ENCODE measurements at regions not wholly inside any gene's neighbourhood (a gene's known extent, or its start where the extent isn't known, plus 50 kb on each side); places are given as distances from the start of the nearest gene placed in this dataset.
"Not testable (repeated sequence)": the region's sequence is repeated elsewhere in the genome, so short reads cannot be mapped to it uniquely, and the experiment has no call there.

DNA sequence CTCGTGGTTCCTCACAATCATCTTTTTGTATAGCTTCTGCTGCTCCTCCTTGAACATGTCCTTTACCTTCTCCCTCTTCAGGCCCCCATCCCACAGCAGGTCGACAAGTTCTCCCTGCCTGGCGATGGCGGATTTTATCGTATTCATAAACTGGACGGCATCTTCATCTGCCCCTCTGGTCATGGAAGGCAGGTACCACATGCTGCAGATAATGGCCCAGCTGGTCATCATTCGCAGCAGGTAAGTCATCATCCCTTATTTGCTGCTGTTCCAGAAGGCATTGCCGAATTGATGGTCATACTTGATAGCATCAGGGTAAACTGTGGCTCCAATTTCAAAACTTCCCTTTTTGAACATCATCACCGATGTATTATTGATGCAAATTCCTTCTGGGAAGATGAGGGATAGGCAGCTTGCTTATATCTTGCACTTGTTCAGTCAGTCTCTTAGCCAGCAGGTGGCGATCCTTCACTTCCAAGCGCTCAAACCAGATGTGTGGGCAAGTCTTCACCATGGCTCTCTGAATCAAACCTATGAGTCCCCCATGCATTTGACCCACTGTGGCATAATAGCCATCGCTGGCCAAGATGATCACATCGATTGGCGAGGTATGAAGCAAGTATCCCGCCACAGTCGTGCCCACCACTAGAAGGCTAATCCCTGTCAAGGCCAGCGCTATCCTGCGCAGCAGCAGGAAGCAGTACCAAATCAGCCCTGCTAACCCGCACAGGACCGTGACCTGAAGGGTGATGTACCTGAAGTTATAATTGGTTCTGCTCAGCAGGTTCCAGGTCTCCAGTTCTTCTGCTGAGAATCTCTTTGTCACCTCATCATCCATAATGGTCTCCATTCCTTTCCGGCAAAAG is 381.5 kb upstream of the STXBP6 start:
- no peak for DNase-seq

- DNase-seq = no peak
Observed at GRCh38 chr14:25430808-25431207, 380.9 kb upstream of the STXBP6 start.

- no peak for DNase-seq
Observed at GRCh38 chr14:25412998-25413397, 363.1 kb upstream of the STXBP6 start.

DNA sequence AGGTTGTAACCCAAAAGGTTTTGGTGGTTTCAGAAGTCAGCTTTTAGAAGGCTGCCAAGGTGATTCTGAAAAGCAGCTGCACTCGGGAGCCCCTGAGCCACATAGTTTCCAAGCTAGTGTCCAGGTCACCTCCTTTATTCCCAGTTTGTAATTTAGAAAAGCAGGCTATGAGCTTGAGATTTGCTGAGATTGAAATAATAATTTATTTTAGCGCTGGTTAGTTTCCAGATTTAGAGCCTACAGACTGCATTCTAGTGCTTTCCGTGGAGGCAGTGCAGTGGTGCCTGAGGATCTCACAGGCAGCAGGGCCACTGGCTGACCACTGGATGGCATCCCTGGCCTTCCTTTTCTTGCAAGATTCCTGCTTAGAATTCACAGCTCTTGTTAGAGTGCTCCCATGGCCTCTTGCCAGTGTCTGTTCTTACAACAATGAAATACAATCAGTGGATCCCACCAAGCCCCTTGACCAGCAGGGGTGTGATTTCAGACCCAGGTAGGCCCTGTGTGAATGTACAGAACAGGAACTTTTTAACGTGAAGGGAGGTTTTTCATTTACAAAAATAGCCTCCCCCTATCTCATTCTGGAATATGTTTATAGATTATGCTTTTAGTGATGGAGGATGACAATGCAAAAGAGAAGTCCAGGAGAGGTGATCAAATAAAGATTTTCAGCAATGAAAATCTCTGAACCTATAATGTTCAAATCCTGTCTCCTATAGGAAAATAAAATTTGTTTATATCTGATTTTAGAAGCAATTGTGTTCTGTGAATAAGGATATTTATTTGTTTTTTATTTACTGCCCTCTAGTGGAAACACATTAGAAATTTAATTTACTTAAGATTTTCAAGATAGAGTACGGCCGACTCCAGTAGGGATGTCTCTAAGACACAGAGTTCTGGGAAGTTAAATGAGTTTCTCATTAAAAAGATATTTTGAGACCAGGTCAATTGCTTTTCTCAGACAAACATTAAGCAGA is 362.1 kb upstream of the STXBP6 start:
- DNase-seq = no peak

- DNase-seq = no peak
Observed at GRCh38 chr14:25406818-25407217, 356.9 kb upstream of the STXBP6 start.

DNA sequence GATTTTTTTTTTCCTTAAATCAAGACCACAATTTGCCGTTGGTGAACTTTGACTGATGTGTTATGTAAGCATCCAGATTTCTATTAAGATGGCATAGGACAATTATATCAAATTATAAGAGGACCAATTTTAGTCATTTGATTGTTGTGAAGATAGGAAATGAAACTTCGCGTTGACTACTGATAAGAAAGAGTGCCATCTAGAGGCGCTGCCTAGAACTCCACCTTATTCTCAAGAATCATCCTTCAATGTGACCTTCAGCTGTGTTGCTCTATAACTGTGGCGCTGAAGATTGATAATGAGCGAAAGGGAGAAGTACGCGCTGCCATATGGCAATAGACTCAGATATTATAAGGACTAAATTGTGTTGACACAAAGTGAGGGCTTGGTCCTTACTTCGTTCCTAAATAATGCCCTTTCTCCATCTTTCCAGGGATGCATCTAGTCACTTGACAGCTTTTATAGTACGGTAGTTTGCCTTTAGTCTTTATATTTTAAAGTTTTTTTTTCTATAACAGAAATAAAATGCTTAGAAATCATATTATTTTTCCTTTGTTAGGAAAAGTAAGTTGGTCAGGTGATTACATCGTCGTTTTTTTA is 350.8 kb upstream of the STXBP6 start:
- DNase-seq = no peak

GRCh38 chr14:25396128-25396527 is 346.2 kb upstream of the STXBP6 start:
- DNase-seq = no peak

DNA sequence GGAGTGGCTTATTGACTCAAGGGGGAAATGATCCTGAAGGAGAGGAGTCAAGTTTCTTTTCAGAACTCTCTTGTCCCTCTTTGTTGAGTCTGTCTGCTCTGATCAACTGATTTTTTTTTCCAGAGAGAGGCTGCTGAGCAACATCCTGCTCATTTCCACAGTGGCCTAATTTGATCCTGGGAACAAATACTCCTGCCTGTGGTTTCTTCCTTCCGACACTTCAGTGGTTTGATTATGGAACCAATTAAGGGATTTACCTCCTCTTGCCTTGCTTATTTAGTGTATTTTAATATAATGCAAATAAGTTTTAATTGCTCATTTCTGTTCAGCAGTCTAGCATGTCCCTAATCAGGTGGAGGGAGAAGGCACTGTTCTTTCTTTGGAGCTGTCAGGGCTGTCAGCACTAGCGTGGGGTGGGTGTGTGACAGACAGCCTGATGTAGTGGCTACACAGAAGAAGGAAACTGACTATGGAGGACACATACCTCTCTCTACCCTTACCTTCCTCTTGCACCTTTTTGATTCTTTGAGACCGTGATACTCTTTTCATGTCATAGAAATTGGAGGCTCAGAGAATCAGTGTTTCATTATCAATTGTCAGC is 344.9 kb upstream of the STXBP6 start:
- DNase-seq = no peak

DNA sequence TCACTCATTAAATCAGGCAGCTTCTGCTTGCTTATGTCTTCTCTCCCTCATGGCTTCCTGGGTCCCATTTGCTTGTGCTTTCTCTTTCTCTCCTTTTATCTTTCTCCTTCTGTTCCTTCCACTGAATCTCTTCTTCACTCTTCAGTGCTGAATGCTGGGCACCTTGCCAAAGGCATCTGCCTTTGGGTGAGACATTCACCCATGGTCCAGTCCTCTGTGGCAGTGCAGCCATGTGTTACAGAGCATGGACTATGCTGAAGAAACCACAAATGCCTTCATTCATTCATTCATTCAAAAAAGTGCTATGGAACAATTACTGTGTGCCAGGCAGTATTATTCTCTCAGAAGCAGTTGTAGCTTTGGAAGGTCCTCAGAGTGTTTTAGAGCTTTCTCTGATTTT is 344.4 kb upstream of the STXBP6 start:
- no peak for DNase-seq

DNA sequence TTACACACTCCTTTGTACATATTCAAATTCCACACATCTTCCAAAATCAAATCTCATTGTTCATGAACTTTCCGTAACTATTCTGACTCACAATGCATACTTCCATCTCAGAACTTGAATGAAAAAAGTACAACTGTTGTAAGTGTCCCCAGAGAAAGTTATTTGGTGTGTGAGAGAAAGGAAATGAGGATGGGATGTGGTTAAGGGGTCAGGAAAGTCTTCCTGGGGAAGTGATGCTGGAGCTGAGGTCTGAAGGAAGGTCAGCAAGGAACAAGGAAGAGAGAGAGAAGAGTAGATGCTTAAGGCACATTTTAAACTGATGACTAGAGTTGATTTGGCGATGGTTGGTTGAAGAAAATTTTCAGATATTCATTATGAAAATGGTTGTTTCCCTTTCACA is 340.0 kb upstream of the STXBP6 start:
- DNase-seq = no peak

GRCh38 chr14:25381498-25381897 is 331.6 kb upstream of the STXBP6 start:
- DNase-seq = no peak

- no peak for DNase-seq
Observed at GRCh38 chr14:25375639-25376038, 325.7 kb upstream of the STXBP6 start.

DNA sequence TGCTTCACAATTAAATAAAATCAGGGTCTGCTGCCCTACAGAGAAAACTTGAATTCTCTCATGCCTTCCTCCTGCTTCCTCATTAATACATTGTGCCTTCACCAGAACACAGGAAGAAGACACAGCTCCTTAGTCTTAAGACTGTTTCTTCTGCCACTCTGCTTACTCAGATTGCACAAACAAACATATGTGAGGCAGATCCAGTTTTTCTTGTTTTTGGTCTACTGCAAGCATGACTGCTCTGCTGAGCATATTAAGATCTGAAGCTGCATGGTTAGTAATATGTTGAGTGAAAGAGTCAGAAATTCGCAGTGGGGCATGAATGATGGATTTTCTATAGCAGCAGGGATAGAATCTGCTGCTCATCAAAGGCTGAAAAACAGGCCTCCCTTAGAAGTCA is 321.1 kb upstream of the STXBP6 start:
- no peak for DNase-seq

DNA sequence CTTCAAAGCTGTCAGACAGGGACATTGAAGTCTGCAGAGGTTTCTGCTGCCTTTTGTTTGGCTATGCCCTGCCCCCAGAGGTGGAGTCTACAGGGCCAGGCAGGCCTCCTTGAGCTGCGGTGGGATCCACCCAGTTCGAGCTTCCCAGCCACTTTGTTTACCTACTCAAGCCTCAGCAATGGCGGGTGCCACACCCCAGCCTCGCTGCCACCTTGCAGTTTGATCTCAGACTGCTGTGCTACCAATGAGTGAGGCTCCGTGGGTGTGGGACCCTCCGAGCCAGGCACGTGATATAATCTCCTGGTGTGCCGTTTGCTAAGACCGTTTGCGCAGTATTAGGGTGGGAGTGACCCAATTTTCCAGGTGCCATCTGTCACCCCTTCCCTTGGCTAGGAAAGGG is 320.1 kb upstream of the STXBP6 start:
- not testable (repeated sequence) for DNase-seq

DNA sequence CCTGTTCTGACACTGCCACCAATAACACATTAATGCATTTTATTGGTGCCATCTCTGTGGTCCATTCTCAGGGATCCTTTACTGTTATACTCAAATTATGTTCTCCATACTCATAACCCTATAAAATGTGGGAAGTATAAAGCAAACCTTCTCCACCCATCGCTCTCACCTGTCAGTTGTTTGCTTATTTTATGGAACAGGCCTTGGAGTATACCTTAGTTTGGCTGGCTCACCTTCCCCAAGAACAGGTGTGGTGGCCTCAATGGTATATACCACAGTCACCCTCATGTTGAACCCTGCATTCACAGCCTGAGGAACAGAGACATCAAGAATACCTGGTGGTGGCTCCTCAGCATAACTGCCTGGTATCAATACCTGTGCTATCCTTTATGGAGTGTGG is 308.4 kb upstream of the STXBP6 start:
- DNase-seq = no peak

- no peak for DNase-seq
Observed at GRCh38 chr14:25351269-25351668, 301.3 kb upstream of the STXBP6 start.

- no peak for DNase-seq
Observed at GRCh38 chr14:25350802-25351201, 300.9 kb upstream of the STXBP6 start.

DNA sequence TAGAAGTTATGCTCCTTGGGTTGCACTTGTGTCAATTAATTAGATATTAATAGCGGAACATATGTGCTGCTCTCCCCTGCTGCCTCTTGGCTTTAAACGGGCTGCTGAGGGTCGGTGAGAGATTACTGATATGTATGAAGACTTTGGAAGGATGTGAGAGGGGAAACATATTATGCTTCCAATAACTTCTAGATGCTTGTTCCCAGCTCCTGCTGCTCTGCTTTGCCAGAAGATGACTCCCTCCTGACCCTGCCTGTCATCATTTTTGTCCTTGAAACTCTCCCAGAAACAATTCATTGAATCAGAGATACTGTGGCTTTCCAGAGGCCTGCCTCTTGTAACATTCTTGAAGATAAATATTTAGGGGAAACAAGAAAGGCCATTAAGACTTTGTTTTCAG is 300.1 kb upstream of the STXBP6 start:
- no peak for DNase-seq

GRCh38 chr14:25349269-25349668 is 299.3 kb upstream of the STXBP6 start:
- DNase-seq = no peak

DNA sequence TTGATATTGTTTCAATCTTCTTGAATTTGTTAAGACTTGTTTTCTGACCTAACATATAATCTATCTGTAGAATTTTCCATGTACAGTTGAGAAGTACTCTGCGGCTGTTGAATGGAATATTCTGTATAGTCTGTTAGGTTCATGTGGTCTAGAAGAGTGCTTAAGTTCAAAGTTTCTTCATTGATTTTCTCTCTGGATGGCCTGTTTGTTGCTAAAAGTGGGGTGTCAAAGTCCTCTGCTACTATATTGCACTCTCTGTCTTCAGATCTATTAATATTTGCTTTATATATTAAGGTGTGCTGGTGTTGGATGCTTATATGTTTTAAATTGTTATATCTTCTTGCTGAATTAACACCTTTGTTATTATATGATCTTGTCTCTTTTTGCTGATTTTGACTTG is 290.9 kb upstream of the STXBP6 start:
- DNase-seq = no peak

- no peak for DNase-seq
Observed at GRCh38 chr14:25322784-25323183, 272.8 kb upstream of the STXBP6 start.

DNA sequence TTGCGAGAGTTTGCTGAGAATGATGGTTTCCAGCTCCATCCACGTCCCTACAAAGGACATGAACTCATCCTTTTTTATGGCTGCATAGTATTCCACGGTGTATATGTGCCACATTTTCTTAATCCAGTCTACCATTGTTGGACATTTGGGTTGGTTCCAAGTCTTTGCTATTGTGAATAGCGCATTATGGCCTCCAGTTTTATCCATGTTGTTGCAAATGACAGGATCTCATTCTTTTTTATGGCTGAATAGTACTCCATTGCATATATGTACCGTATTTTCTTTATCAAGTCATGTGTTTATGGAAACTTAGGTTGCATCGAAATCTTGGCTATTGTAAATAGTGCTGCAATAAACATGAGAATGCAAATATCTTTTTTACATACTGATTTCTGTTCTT is 266.1 kb upstream of the STXBP6 start:
- not testable (repeated sequence) for DNase-seq

- no peak for DNase-seq
Observed at GRCh38 chr14:25308244-25308643, 258.3 kb upstream of the STXBP6 start.

Measured in activated CD4-positive, alpha-beta T cell treated with anti-CD3 and anti-CD28 coated beads for 1 hour (primary cell).